Smooth muscle cell (in vitro differentiated cells): ENCODE measurements at regions not wholly inside any gene's neighbourhood (a gene's known extent, or its start where the extent isn't known, plus 50 kb on each side); places are given as distances from the start of the nearest gene placed in this dataset.

ENCODE experiments used
- DNase-seq: peaks from one replicate; lab custom pipeline; 2025; ENCODE audit not compliant: unreplicated experiment; lab: John Stamatoyannopoulos, UW
- H2AFZ ChIP-seq: fragments of 200-600 bp; sonication (generic); 2 replicates; pipeline ENCODE4 v1.6.0; 2016; ENCODE audit warnings: antibody characterized with exemption, low read depth, mild to moderate bottlenecking
- H3F3A ChIP-seq: fragments of 200-600 bp; sonication (generic); 2 replicates; pipeline ENCODE4 v1.6.0; 2017; ENCODE audit warnings: antibody characterized with exemption, low read depth
- H3K27ac ChIP-seq: fragments of 200-600 bp; sonication (generic); 2 replicates; pipeline ENCODE4 v1.5.1; 2016; ENCODE audit warnings: low read depth, mild to moderate bottlenecking
- H3K27me3 ChIP-seq: fragments of 200-600 bp; sonication (generic); 2 replicates; pipeline ENCODE4 v1.6.1; 2016; ENCODE audit warnings: low read depth, mild to moderate bottlenecking
- H3K36me3 ChIP-seq: fragments of 200-600 bp; sonication (generic); 2 replicates; pipeline ENCODE4 v1.5.1; 2016; ENCODE audit warnings: low read depth
- H3K4me1 ChIP-seq: fragments of 200-600 bp; sonication (generic); 2 replicates; pipeline ENCODE4 v1.5.1; 2016; ENCODE audit warnings: low read depth
- H3K4me2 ChIP-seq: fragments of 200-600 bp; sonication (generic); 2 replicates; pipeline ENCODE4 v1.6.0; 2016; ENCODE audit warnings: mild to moderate bottlenecking
- H3K4me3 ChIP-seq: fragments of 200-600 bp; sonication (generic); 2 replicates; pipeline ENCODE4 v1.5.1; 2016; ENCODE audit warnings: mild to moderate bottlenecking
- H3K79me2 ChIP-seq: fragments of 200-600 bp; sonication (generic); 2 replicates; pipeline ENCODE4 v1.6.0; 2016; ENCODE audit warnings: low read depth, mild to moderate bottlenecking
- H3K9ac ChIP-seq: fragments of 200-600 bp; sonication (generic); 2 replicates; pipeline ENCODE4 v1.6.0; 2016; ENCODE audit warnings: low read depth
- H3K9me3 ChIP-seq: fragments of 200-600 bp; sonication (generic); replicated peaks from 2 replicates; pipeline ENCODE4 v1.5.1; 2016; ENCODE audit warnings: low read depth
- H4K20me1 ChIP-seq: fragments of 200-600 bp; sonication (generic); 2 replicates; pipeline ENCODE4 v1.6.0; 2016; ENCODE audit warnings: low read depth
- WGBS: methylation state at CpG from one replicate; pipeline ENCODE4 v1.1.7; 2016; ENCODE audit warnings: low lambda C conversion rate; 5-methylcytosine and 5-hydroxymethylcytosine counted together
- TF ChIP-seq, protein P1 (sequence below): fragments of 200-600 bp; sonication (generic); IDR thresholded peaks from 2 replicates; pipeline ENCODE4 v1.5.1; 2017; ENCODE audit warnings: borderline replicate concordance, mild to moderate bottlenecking, antibody characterized with exemption; ENCODE audit not compliant: insufficient read depth, poor library complexity, severe bottlenecking

DNA sequence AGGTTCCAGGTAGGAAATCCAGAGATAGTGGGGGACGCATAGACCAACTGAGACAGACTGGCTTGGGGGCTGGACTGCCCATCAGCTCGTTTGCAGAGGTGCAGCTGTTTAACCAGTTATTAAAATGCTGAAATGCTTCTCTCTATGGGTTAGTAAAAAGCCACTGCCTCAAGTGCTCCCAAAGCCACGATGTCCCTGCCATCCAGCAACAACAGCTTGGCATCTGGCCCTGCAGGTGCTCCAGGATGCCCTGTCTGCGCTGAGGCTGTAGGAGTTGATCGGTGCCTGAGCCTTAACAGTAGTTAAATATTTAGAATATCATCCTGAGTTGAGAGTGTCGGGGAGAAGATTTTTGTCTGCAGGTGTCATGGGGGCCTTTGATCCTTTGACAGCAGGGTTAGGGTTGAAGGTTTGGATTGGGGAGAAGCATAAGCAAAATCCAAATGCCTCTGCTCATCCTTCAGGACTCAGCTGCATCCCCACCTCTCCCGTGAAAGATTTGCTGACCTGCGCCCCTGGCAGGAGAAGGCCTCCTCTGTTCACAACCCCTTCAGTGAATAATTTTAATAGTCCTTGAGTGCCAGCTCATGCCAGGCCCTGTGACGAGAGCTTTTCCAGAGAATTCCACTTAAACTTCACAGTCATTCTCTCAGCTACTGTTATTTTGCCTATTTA is 127.3 kb upstream of the PWP1 start:
- no peak for DNase-seq
- 86% methylated on average over 9 of the region's 9 CpGs for WGBS
- Histone ChIP-seq H2AFZ (no peak overlapping the region), H3F3A (no peaks in the 10 kb centered on the region), H3K4me3 (no peak overlapping the region), H3K4me2 (no peak overlapping the region), H3K27ac (no peak overlapping the region), H3K27me3 (no peaks in the 10 kb centered on the region), H3K4me1 (no peaks in the 10 kb centered on the region), H3K9ac (no peak overlapping the region), H3K9me3 (no peaks in the 10 kb centered on the region), H3K36me3 (no peaks in the 10 kb centered on the region), H3K79me2 (no peaks in the 10 kb centered on the region), H4K20me1 (no peaks in the 10 kb centered on the region)
- TF ChIP-seq, protein P1, sequence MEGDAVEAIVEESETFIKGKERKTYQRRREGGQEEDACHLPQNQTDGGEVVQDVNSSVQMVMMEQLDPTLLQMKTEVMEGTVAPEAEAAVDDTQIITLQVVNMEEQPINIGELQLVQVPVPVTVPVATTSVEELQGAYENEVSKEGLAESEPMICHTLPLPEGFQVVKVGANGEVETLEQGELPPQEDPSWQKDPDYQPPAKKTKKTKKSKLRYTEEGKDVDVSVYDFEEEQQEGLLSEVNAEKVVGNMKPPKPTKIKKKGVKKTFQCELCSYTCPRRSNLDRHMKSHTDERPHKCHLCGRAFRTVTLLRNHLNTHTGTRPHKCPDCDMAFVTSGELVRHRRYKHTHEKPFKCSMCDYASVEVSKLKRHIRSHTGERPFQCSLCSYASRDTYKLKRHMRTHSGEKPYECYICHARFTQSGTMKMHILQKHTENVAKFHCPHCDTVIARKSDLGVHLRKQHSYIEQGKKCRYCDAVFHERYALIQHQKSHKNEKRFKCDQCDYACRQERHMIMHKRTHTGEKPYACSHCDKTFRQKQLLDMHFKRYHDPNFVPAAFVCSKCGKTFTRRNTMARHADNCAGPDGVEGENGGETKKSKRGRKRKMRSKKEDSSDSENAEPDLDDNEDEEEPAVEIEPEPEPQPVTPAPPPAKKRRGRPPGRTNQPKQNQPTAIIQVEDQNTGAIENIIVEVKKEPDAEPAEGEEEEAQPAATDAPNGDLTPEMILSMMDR: no peak

DNA sequence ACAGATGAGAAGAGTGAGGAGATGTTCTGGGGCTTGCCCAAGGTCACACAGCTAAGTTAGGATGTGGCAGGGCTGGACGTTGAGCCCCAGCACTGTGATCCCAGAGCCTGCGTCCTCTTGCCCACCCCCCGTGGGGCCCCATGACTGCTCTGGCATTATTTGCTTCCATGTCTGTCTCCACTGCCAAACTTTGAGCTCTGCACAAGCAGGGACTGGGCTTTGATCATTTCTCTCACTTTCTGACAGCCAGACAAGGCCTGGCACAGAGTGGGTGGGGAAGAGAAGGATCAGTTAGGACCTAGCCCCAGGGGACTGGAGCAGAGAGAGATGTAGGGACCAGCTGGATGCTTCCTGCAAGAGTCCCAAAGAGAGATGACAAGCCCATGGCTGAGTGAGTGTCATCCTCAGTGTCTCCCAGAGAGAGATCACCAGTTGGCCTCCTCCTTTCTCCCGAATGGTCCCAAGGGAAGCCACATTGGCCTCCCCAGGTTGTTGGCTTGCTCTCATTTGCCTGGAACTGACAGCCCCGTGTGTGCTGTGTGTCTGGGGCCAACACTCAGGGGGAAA is 126.7 kb upstream of the PWP1 start:
- no peaks in the 10 kb centered on the region for H4K20me1 ChIP-seq
- no peak overlapping the region for H3K9ac ChIP-seq
- H3K36me3 ChIP-seq: no peaks in the 10 kb centered on the region
- H3K27me3 ChIP-seq: no peaks in the 10 kb centered on the region
- H3K9me3 ChIP-seq: no peaks in the 10 kb centered on the region
- H3K27ac ChIP-seq: no peak overlapping the region
- TF ChIP-seq, protein P1: no peak
- no peak overlapping the region for H2AFZ ChIP-seq
- no peak for DNase-seq
- no peaks in the 10 kb centered on the region for H3K79me2 ChIP-seq
- no peak overlapping the region for H3K4me2 ChIP-seq
- no peaks in the 10 kb centered on the region for H3K4me1 ChIP-seq
- WGBS: 61% methylated on average over 5 of the region's 5 CpGs
- no peak overlapping the region for H3K4me3 ChIP-seq
- no peaks in the 10 kb centered on the region for H3F3A ChIP-seq

DNA sequence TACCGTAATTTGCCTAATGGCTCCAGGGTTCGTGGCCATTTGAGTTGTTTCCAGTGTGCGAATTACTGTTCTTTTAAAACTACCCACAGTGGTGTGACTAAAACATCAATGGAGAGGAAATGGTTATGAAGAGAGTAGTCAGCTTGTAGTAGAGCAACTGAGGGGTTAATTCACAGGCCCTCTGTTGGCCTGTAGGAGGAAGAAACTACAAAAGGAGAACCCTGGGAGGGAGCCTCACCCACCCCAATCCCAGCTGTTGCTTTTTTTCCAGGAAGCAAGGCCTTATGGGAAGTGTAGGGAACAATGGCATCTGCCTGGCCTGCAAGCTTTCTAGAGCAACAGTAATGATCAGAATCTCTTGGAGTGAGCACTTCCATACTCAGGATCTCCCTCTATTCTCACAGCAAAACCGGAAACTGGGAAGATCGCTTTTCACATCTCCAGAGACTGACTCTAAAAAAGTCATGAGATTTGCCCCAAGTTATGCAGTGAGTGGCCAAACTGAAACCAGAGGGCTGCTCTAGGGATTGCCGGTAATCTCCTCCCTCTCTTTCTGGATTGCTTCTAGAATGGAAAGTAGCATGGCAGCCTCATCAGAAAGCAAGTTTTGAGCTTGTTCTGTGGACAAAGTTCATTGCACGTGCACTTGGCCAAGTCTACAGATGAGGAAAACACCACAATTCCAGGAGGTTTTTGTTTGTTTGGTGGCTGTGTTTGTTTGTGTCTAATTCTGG is 125.3 kb upstream of the PWP1 start:
- TF ChIP-seq, protein P1: no peak
- no peaks in the 10 kb centered on the region for H3K9me3 ChIP-seq
- no peak overlapping the region for H3K27ac ChIP-seq
- H3F3A ChIP-seq: no peaks in the 10 kb centered on the region
- H2AFZ ChIP-seq: no peak overlapping the region
- H3K4me3 ChIP-seq: no peak overlapping the region
- no peak overlapping the region for H3K4me2 ChIP-seq
- H3K27me3 ChIP-seq: no peaks in the 10 kb centered on the region
- no peak overlapping the region for H3K9ac ChIP-seq
- H3K36me3 ChIP-seq: no peaks in the 10 kb centered on the region
- WGBS: 95% methylated on average over 7 of the region's 7 CpGs
- no peaks in the 10 kb centered on the region for H3K4me1 ChIP-seq
- H3K79me2 ChIP-seq: no peaks in the 10 kb centered on the region
- no peaks in the 10 kb centered on the region for H4K20me1 ChIP-seq
- DNase-seq: no peak
